ENCODE measurements at regions not wholly inside any gene's neighbourhood (a gene's known extent, or its start where the extent isn't known, plus 50 kb on each side); places are given as distances from the start of the nearest gene placed in this dataset.
A peak's percentile ranks its signal among the peaks of the same experiment; 100 is the strongest.

- TF ChIP-seq NFE2 (IDR thresholded peaks at IDR 0.05; ENCODE audit: low read depth) = no peak
- TF ChIP-seq, protein P1, sequence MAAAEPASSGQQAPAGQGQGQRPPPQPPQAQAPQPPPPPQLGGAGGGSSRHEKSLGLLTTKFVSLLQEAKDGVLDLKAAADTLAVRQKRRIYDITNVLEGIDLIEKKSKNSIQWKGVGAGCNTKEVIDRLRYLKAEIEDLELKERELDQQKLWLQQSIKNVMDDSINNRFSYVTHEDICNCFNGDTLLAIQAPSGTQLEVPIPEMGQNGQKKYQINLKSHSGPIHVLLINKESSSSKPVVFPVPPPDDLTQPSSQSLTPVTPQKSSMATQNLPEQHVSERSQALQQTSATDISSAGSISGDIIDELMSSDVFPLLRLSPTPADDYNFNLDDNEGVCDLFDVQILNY (CRISPR knock-in tag; IDR thresholded peaks at IDR 0.05) = no peak
- 0 out of 2 replicates have a peak, but pooled peaks have one; percentile 33 for TF ChIP-seq EHMT2 (IDR thresholded peaks at IDR 0.05)
- TF ChIP-seq ZNF507 (tag; conservative IDR thresholded peaks at IDR 0.05) = no peak
- no peak for TF ChIP-seq KAT2B (IDR thresholded peaks at IDR 0.05; ENCODE audit: low read depth, low read length)
- no peak for TF ChIP-seq NFIC (IDR thresholded peaks at IDR 0.05)
- no peak for TF ChIP-seq ZNF143 (CRISPR knock-in tag; IDR thresholded peaks at IDR 0.05)
- no peak for TF ChIP-seq HIVEP1 (CRISPR knock-in tag; IDR thresholded peaks at IDR 0.05)
- peak; percentile 92 for TF ChIP-seq CREB1 (IDR thresholded peaks at IDR 0.05)
- peak; percentile 76 for TF ChIP-seq CREB1 (CRISPR knock-in tag; IDR thresholded peaks at IDR 0.05)
- no peak for TF ChIP-seq DPF2 (IDR thresholded peaks at IDR 0.05)
- TF ChIP-seq ZSCAN32 (CRISPR knock-in tag; IDR thresholded peaks at IDR 0.05) = no peak
- TF ChIP-seq ZSCAN29 (IDR thresholded peaks at IDR 0.05) = no peak
- no peak for TF ChIP-seq FOXA1 (IDR thresholded peaks at IDR 0.05; ENCODE audit: borderline replicate concordance)
- no peak for TF ChIP-seq CC2D1A (IDR thresholded peaks at IDR 0.05)
- TF ChIP-seq BCL6 (CRISPR knock-in tag; IDR thresholded peaks at IDR 0.05) = no peak
Observed at GRCh38 chr2:3134026-3134571, 243.5 kb downstream of the EIPR1 start (continued).

Data from K562 (cell line).